Middle frontal gyrus (tissue), 1 donor: ENCODE measurements at regions not wholly inside any gene's neighbourhood (a gene's known extent, or its start where the extent isn't known, plus 50 kb on each side); places are given as distances from the start of the nearest gene placed in this dataset.
"Not testable (repeated sequence)": the region's sequence is repeated elsewhere in the genome, so short reads cannot be mapped to it uniquely, and the experiment has no call there.

Source experiments
- DNase-seq: peaks from one replicate; pipeline ENCODE4 v3.0.0-alpha.2; 2015; ENCODE audit warnings: low spot score; ENCODE audit errors: extremely low spot score

DNA sequence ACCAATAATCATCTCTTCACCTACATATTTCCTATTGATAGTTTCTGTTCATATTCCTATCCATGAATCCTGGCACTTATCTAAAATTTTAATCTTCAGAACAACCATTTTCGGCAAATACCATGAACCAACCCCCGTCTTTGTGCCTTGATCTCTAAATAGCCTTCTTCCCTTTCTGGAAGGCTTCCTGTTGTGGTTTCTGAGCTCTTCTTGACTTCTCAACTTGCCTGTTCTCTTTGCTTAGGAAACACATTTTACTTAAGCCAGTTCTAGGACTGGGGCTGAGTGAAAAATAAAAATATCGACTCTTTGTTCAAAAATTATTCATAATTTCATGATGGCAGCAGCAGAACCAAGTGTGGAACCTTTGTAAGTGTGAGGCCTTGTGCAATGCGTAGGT, 882.4 kb downstream of the C4orf33 start:
- DNase-seq = no peak

DNA sequence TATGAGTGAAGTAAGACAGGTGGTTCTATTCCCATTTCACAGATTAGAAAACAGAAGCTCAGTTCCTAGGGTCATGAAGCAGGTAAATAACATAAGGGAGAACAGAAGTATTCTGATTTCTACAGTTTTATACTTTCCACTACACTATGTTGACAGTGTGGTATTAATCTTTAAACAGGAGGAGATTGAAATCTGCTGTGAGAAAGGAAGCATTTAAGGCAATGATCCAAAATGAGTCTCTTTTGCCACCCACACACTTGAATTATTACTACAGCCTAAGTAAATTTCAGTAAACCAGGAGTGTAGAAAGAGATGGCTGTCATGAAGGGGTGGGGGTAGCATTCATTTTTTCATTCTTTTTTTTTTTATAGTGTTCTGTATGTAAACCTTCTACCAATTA, 893.0 kb downstream of the C4orf33 start:
- no peak for DNase-seq

DNA sequence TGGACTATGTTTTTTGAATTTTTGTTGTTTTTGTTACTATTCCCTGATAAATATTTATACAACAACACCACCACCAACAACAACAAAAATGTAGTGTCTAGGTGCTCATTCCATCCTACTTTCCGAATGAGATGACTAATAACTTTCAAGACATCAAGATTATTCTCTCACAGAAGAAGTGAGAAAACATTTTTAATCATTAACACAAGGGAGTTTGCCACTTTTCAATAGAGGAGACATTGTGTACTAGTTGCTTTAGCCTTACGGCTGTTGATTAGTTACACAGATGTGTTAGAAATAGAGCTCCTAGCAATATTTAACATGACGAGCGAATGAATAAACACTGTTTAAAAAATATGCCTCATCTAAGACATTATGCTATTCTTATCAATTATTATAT, 898.8 kb downstream of the C4orf33 start:
- no peak for DNase-seq

GRCh38 chr4:129998436-129999150, 902.6 kb downstream of the C4orf33 start:
- DNase-seq = no peak

GRCh38 chr4:129999156-129999555, 903.2 kb downstream of the C4orf33 start:
- no peak for DNase-seq

DNA sequence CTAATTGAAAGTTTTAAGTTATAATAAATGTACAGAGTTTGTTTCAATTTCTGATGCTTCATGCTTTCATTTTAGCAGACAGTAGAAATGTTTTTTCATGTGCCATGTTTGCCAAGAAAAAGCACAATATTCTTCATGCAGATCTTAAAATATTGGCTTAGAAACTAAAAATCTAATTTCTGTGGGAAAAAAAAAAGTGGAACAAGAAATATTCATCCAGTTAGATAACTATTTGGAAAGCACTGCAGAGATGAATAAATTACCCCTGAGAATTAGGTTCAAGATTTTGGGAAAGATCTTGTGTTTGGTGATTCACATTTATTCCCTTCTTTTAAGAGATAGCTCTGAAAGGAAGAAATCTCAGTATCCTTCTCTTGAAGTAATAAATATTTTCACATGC, 912.5 kb downstream of the C4orf33 start:
- no peak for DNase-seq

GRCh38 chr4:130012806-130013205, 916.9 kb downstream of the C4orf33 start:
- not testable (repeated sequence) for DNase-seq

DNA sequence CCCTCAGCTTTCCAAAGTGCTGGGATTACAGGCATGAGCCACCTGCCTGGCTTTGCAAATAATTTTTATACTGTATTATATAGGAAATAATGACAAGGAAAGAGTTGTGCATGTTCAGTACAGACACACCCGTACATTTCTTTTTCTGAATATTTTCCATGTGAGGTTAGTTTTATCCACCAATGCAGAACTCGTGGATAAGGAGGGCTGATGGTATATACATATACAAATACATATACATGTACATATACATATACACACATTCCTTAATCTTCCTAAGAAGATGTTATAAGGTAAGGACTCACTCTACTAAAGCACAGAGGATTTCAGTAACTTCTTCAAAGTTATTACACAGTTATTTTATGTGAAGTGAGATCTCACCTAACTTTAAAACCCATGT, 925.8 kb downstream of the C4orf33 start:
- no peak for DNase-seq

DNA sequence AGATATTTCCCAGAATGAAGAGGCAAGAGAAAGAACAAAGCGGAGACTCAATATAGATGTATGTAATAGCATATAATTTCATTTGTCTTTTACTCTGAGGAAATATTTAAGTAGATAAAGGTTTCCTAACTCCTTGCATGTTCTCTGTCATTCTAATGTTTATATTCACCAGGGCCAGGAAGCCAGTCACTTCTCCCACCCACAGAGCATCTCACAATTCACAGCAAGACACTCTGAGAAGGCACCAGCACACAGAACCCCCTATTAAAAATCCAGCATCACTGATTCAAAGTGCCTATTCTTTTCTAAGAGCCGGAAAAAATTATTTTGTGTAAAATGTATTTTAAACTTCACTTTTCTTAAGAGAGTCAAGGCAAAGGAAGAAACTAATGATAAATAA, 927.1 kb downstream of the C4orf33 start:
- DNase-seq = no peak

- DNase-seq = no peak
Observed at GRCh38 chr4:130025701-130026100, 929.7 kb downstream of the C4orf33 start.

DNA sequence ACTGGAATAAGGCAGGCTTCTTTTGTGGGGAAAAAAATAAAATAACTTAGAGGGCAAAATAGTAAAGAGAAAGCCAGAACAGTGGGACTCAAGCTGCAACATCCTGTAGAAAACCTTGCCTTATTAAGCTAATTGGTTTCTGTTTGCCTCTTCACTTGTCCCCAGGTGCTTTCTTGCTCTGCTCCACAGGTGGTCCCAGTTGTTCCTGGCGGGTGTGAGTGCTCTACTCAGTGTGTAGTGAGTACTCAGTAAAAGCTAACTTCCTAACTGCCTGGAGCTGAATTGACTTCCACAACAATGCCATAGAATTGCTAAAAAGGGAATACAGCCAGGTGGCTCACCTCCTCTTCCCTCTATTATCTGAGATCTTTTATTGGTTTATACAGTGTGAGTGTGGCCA, 930.2 kb downstream of the C4orf33 start:
- DNase-seq = no peak

- DNase-seq = no peak
Observed at GRCh38 chr4:130027973-130028372, 932.0 kb downstream of the C4orf33 start.

- no peak for DNase-seq
Observed at GRCh38 chr4:130028552-130028951, 932.6 kb downstream of the C4orf33 start.

DNA sequence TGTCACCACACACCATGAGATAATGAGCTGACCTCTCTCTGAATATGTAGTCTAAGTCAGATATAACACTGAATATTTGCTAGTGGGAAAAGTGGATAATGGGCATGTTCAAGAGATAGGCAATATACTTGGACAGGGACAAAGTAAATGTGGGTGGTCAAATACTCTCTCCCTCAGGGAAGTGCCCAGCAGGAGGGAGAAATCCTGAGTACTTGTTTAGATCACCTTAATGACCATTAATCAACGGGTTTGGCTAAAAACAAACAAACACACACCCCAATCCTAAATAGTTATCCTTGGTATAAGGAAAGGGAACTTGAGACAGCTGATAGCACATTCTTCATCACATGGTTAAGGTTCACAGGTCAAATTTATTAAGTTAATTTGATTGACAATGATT, 933.5 kb downstream of the C4orf33 start:
- no peak for DNase-seq

- no peak for DNase-seq
Observed at GRCh38 chr4:130031858-130032257, 935.9 kb downstream of the C4orf33 start.

- not testable (repeated sequence) for DNase-seq
Observed at GRCh38 chr4:130033657-130034056, 937.7 kb downstream of the C4orf33 start.

- DNase-seq = no peak
Observed at GRCh38 chr4:130034876-130035275, 938.9 kb downstream of the C4orf33 start.

- no peak for DNase-seq
Observed at GRCh38 chr4:130035391-130035790, 939.4 kb downstream of the C4orf33 start.

GRCh38 chr4:130037866-130038265, 941.9 kb downstream of the C4orf33 start:
- not testable (repeated sequence) for DNase-seq

DNA sequence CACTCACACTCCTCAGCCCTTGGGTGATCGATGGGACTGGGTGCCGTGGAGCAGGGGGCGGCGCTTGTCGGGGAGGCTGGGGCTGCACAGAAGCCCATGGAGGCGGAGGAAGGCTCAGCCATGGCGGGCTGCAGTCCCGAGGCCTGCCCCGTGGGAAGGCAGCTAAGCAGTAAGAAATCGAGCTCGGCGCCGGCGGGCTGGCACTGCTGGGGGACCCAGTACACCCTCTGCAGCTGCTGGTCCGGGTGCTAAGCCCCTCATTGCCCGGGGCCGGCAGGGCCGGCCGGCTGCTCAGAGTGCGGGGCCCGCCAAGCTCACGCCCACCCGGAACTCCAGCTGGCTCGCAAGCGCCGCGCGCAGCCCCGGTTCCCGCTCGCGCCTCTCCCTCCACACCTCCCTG, 942.6 kb downstream of the C4orf33 start:
- not testable (repeated sequence) for DNase-seq

DNA sequence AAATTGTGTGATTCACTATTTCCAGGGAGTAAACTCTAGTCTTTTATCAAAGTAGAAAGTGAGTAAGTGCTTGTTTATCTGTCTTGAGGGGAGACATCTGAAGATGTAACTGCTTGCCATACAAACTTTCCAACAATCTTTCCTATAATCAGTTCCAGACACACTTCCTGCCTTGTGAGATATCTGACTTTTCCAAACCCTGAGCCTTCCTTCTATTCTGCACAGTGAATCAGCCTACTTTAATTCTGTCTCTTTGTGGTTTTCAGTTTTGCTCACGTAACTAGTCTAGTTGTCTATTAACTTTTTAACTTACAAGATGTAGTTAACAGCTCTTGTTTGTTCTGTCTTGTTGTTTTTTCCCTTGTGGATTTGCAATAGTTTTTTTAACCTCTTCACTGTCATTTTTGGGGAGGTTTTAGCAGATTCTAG, 947.8 kb downstream of the C4orf33 start:
- DNase-seq = no peak

GRCh38 chr4:130044788-130045531, 949.0 kb downstream of the C4orf33 start:
- DNase-seq = no peak

- DNase-seq = no peak
Observed at GRCh38 chr4:130053723-130054122, 957.8 kb downstream of the C4orf33 start.
